HepG2 (cell line): ENCODE measurements at regions not wholly inside any gene's neighbourhood (a gene's known extent, or its start where the extent isn't known, plus 50 kb on each side); places are given as distances from the start of the nearest gene placed in this dataset.

Source experiments
- AFF4 ChIP-seq: sonication (generic); formaldehyde crosslinking; IDR thresholded peaks from 2 replicates; pipeline ENCODE4 v1.4.0; 2020; ENCODE audit warnings: missing genetic modification reagents
- BRF2 ChIP-seq: sonication (generic); formaldehyde crosslinking; IDR thresholded peaks from 2 replicates; pipeline ENCODE4 v1.8.1; 2022; ENCODE audit warnings: mild to moderate bottlenecking, missing genetic modification reagents
- CTCF ChIP-seq: sonication (generic); formaldehyde crosslinking; IDR thresholded peaks from 2 replicates; pipeline ENCODE4 v1.5.0; 2020; ENCODE audit warnings: mild to moderate bottlenecking, missing genetic modification reagents, moderate library complexity
- ERF ChIP-seq: IDR thresholded peaks from 2 replicates; pipeline ENCODE4 v1.6.1; 2018; ENCODE audit warnings: missing biosample characterization, missing genetic modification reagents
- EZH2 ChIP-seq: conservative IDR thresholded peaks from 2 replicates; pipeline ENCODE4 v1.6.1; 2012; ENCODE audit warnings: mild to moderate bottlenecking, low read depth, low read length, moderate library complexity
- FIP1L1 ChIP-seq: fragments of 200-400 bp; formaldehyde crosslinking; IDR thresholded peaks from 2 replicates; pipeline ENCODE4 v1.6.1; 2018; ENCODE audit warnings: low read depth, mild to moderate bottlenecking, low read length, moderate library complexity, borderline replicate concordance; ENCODE audit not compliant: insufficient read depth
- KLF13 ChIP-seq: sonication (generic); formaldehyde crosslinking; IDR thresholded peaks from 2 replicates; pipeline ENCODE4 v1.4.0; 2020; ENCODE audit warnings: mild to moderate bottlenecking, missing genetic modification reagents
- NFYB ChIP-seq: sonication (generic); formaldehyde crosslinking; IDR thresholded peaks from 2 replicates; pipeline ENCODE4 v1.4.0; 2020; ENCODE audit warnings: missing genetic modification reagents
- NFYC ChIP-seq: IDR thresholded peaks from 2 replicates; pipeline ENCODE4 v1.6.1; 2016; ENCODE audit warnings: missing genetic modification reagents, missing compliant biosample characterization
- PAF1 ChIP-seq: IDR thresholded peaks from 2 replicates; pipeline ENCODE4 v1.6.1; 2016; ENCODE audit warnings: missing genetic modification reagents, missing compliant biosample characterization
- PATZ1 ChIP-seq: sonication (generic); formaldehyde crosslinking; IDR thresholded peaks from 2 replicates; pipeline ENCODE4 v1.4.0; 2020; ENCODE audit warnings: missing genetic modification reagents
- RELA ChIP-seq: sonication (generic); formaldehyde crosslinking; IDR thresholded peaks from 2 replicates; pipeline ENCODE4 v1.4.0; 2020; ENCODE audit warnings: missing genetic modification reagents
- SRSF4 ChIP-seq: fragments of 200-400 bp; formaldehyde crosslinking; IDR thresholded peaks from one replicate; pipeline ENCODE4 v1.6.1; 2018; ENCODE audit warnings: mild to moderate bottlenecking, low read depth, low read length, moderate library complexity; ENCODE audit not compliant: poor library complexity, severe bottlenecking
- ZNF768 ChIP-seq: sonication (generic); formaldehyde crosslinking; IDR thresholded peaks from 2 replicates; pipeline ENCODE4 v1.4.0; 2020; ENCODE audit warnings: missing genetic modification reagents

- TF ChIP-seq PAF1 (no peak), SRSF4 (no peak), KLF13 (no peak), EZH2 (no peak), BRF2 (CRISPR knock-in tag) (no peak), FIP1L1 (no peak), PATZ1 (CRISPR knock-in tag) (no peak), RELA (CRISPR knock-in tag) (no peak), ZNF768 (CRISPR knock-in tag) (no peak), AFF4 (CRISPR knock-in tag) (no peak), ERF (CRISPR knock-in tag) (no peak), CTCF (CRISPR knock-in tag) (no peak), NFYB (no peak), NFYC (CRISPR knock-in tag) (no peak)
Measured at GRCh38 chr3:3594986-3595385, 204.2 kb upstream of the LRRN1 start.
